WI38 (cell line): ENCODE measurements at regions not wholly inside any gene's neighbourhood (a gene's known extent, or its start where the extent isn't known, plus 50 kb on each side); places are given as distances from the start of the nearest gene placed in this dataset.

Source experiments
- H3K4me3 ChIP-seq: 2 replicates; pipeline ENCODE4 v1.5.1; 2011; ENCODE audit warnings: low read depth, mild to moderate bottlenecking, control low read depth, low read length
- CTCF ChIP-seq: IDR thresholded peaks from 2 replicates; pipeline ENCODE4 v1.5.1; 2012; ENCODE audit warnings: low read depth, mild to moderate bottlenecking, control low read depth, low read length

GRCh38 chr4:186808630-186809018 is 85.0 kb upstream of the FAT1 start:
- no peak overlapping the region for H3K4me3 ChIP-seq
- TF ChIP-seq CTCF, result no peak

- no peak for TF ChIP-seq CTCF
- no peak overlapping the region for H3K4me3 ChIP-seq
Measured at GRCh38 chr4:186809070-186809469, 85.4 kb upstream of the FAT1 start.

GRCh38 chr4:186810613-186811150 is 87.0 kb upstream of the FAT1 start:
- no peak for TF ChIP-seq CTCF

GRCh38 chr4:186812592-186812991 is 88.9 kb upstream of the FAT1 start:
- no peak for TF ChIP-seq CTCF

More at GRCh38 chr4:186810613-186811150, 87.0 kb upstream of the FAT1 start:
- no peak overlapping the region for H3K4me3 ChIP-seq

GRCh38 chr4:186813377-186814068 is 89.9 kb upstream of the FAT1 start:
- TF ChIP-seq CTCF, result no peak
- H3K4me3 ChIP-seq, result no peak overlapping the region

More at GRCh38 chr4:186812592-186812991, 88.9 kb upstream of the FAT1 start:
- no peak overlapping the region for H3K4me3 ChIP-seq

- TF ChIP-seq CTCF, result no peak
- no peak overlapping the region for H3K4me3 ChIP-seq
Measured at GRCh38 chr4:186814535-186815070, 90.9 kb upstream of the FAT1 start.

GRCh38 chr4:186819342-186820086 is 95.9 kb upstream of the FAT1 start:
- no peak for TF ChIP-seq CTCF
- no peak overlapping the region for H3K4me3 ChIP-seq
